Pancreas (tissue), 10 donors: ENCODE measurements at regions not wholly inside any gene's neighbourhood (a gene's known extent, or its start where the extent isn't known, plus 50 kb on each side); places are given as distances from the start of the nearest gene placed in this dataset.

Source experiments
- ATAC-seq, 4 donors: fragments of 200-7000 bp; cut with Tn5 transposase; one replicate each; pipeline versions ENCODE4 v1.8.0 to v1.9.1; 2020; ENCODE audit warnings: mild to moderate bottlenecking in 4 of 4, moderate library complexity in 4 of 4
- DNase-seq, 6 donors: peaks; one replicate each; pipeline ENCODE4 v3.0.0-alpha.2; 2020
- FAIRE-seq: peaks from 2 replicates; lab custom pipeline; 2012; peaks lifted over from hg19 to GRCh38; lab: Jason Lieb, UNC
- H3K27ac ChIP-seq, 4 donors: fragments of 200-600 bp; sonication (generic); 1 replicate in 3 of 4; 2 replicates in 1 of 4; pipeline versions ENCODE4 v1.5.0 to v1.8.0; 2020
- H3K27me3 ChIP-seq, 4 donors: fragments of 200-600 bp; one replicate each; pipeline ENCODE4 v1.8.0; 2021
- H3K36me3 ChIP-seq, 3 donors: fragments of 200-600 bp; sonication (generic) in 1 of 3; one replicate each; pipeline versions ENCODE4 v1.5.0 to v1.8.0; 2020 to 2021
- H3K4me1 ChIP-seq, 3 donors: fragments of 200-600 bp; one replicate each; pipeline ENCODE4 v1.8.0; 2021
- H3K4me3 ChIP-seq, 4 donors: fragments of 200-600 bp; sonication (generic) in 2 of 4; one replicate each; pipeline versions ENCODE4 v1.5.0 to v1.8.0; 2020 to 2021
- H3K9me3 ChIP-seq, 4 donors: fragments of 200-600 bp; one replicate each; pipeline ENCODE4 v1.8.0; 2021
- CTCF ChIP-seq, 4 donors: fragments of 200-600 bp; sonication (generic) in 3 of 4; IDR thresholded peaks; one replicate each; pipeline versions ENCODE4 v1.5.0 to v1.8.0; 2021; ENCODE audit warnings: antibody characterized with exemption in 4 of 4
- WGBS, 2 donors: extraction: QIAGEN DNeasy Blood & Tissue Kit; methylation state at CpG; one replicate each; pipeline ENCODE4 v1.1.7; 2013; 5-methylcytosine and 5-hydroxymethylcytosine counted together
- intact Hi-C, 3 donors: fragments of 100-400 bp; cut with DNase I; formaldehyde crosslinking; loops; one replicate each; pipeline versions ENCODE4 v1.11.1 to v1.14.2; 2022
- donor health status: healthy with polysubstance abuse.
- donor health status: DM: no; HTN: no; CAD: no; lungs with moderate emphysema.
- donor health status: DM: no; HTN: no; CAD: no.
- donor health status: control.
- donor health status: control.
- donor health status: Bipolar disorder and iron deficiency.
- donor health status: DM: yes; HTN: yes; CAD: no.
- donor health status: DM: no; HTN: no; CAD: no.
- donor health status: DM: no; HTN: no; CAD: no.
- donor health status: DM: yes; HTN: yes; CAD: no.

DNA sequence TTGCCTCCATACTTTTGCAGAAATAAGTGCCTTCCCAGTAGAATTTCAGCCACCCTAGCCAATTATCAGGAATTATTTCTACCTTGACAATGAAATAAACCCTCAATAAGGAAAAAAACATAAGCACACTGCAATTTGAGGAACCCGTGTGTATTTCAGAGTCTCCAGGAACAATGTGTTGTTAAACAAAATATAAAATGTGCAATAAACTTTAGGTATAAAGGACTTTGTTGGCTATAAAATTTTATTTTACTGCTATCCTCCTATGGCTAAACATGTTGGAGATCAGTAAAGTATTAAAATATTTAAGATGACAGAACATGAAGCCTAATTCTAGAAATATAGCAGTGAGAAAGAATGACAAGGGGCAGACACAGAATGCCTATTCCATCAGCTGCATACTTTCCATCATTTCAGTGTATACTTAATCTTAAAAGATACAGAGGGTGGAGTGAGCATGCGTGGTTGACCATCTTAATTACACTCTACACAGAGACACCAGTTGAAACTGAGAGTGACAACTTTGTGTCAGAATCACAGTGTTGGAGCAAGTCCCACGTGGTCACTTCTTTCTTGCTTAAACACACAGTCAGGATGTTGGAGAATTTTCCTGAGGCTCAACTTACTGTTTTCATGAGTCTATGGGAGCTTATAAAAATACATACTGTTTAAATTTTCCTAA lies 79.0 kb upstream of the SUCLG2 start:
- no peak overlapping the region for H3K27ac ChIP-seq
- no peak for DNase-seq

DNA sequence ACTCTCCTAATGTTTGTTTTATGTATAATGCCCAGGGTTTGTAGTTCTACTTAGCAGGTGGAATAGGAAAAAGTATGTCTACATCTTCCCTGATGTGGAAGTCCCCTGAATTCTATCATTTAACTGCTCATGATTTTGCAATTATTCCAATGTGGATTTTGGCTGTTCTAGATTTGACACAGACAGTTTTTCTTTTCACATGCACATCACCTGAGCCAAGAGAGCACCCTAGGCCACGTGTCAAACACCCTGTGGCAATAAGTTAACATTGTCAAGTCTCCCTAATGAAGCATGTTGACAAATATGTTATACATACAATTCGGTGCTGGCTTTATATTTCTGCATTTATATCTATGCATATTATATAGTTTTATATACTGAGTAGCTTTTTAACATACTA lies 70.0 kb upstream of the SUCLG2 start:
- H3K9me3 ChIP-seq, result no peaks in the 10 kb centered on the region
- TF ChIP-seq CTCF (IDR thresholded peaks at IDR 0.05), result no peak
- DNase-seq (no peak), ATAC-seq (no peak), FAIRE-seq (no peak)
- WGBS, 2 donors, result 83 to 91% methylated on average over 2 of the region's 2 CpGs
- intact Hi-C loops, result no loop called here
- no peak overlapping the region for H3K4me3 ChIP-seq
- H3K27me3 ChIP-seq, result no peaks in the 10 kb centered on the region
- H3K4me1 ChIP-seq, result no peaks in the 10 kb centered on the region
- H3K27ac ChIP-seq, result no peak overlapping the region
- H3K36me3 ChIP-seq, result no peaks in the 10 kb centered on the region

More for the DNA sequence above, 79.0 kb upstream of the SUCLG2 start:
- FAIRE-seq (no peak), ATAC-seq (no peak)
- intact Hi-C loops, result no loop called here
- no peak overlapping the region for H3K4me3 ChIP-seq
- H3K36me3 ChIP-seq, result no peaks in the 10 kb centered on the region
- 76 to 91% methylated on average over 3 of the region's 3 CpGs for WGBS, 2 donors
- no peak for TF ChIP-seq CTCF (IDR thresholded peaks at IDR 0.05)
- no peaks in the 10 kb centered on the region for H3K9me3 ChIP-seq
- H3K27me3 ChIP-seq, result no peaks in the 10 kb centered on the region
- no peaks in the 10 kb centered on the region for H3K4me1 ChIP-seq

DNA sequence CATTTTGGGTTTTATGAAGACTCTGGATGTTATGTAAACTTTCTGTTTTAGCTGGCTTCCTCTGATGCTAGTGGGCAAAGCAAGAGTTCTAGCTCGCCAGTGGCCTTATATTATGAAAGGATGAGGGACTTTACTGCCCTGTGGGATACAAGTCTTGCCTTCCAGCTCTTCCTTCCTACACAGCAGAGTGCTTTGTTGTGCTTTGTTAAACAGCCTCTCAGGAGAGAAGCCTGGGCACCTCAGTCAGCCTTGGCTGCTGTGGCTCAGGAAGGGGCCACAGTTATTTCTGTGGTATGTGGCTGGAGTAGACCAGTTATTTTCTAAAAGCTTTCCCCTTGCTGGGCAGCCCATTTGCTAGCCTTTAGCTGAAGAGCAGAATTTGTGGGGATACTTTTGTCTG lies 69.5 kb upstream of the SUCLG2 start:
- TF ChIP-seq CTCF (IDR thresholded peaks at IDR 0.05), result no peak
- no peak for FAIRE-seq
- Histone ChIP-seq H3K36me3 (no peaks in the 10 kb centered on the region), H3K4me1 (no peaks in the 10 kb centered on the region), H3K27ac (no peak overlapping the region), H3K27me3 (no peaks in the 10 kb centered on the region), H3K4me3 (no peak overlapping the region), H3K9me3 (no peaks in the 10 kb centered on the region)
- 94 to 100% methylated on average over 1 of the region's 1 CpG for WGBS, 2 donors
- DNase-seq, result no peak
- no peak for ATAC-seq
- intact Hi-C loops, result no loop called here

DNA sequence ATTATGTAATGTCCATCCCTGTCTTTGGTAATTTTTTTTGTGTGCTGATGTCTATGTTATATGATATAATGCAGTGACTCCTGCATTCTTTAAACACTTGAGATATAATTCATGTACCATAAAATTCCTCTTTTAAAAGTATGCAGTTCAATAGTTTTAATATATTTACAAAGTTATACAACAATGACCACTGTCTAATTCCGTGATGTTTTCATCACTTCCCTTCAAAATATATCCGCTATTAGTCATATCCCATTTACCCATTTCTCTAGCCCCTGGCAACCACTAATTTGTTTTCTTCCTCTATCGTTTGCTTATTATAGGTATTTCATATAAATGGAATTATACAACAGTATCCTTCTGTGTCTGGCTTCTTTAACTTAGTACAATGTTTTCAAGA lies 64.9 kb upstream of the SUCLG2 start:
- intact Hi-C loops, result no loop called here
- Histone ChIP-seq H3K9me3 (no peaks in the 10 kb centered on the region), H3K4me3 (no peak overlapping the region), H3K27ac (no peak overlapping the region), H3K27me3 (no peaks in the 10 kb centered on the region), H3K4me1 (no peaks in the 10 kb centered on the region), H3K36me3 (no peaks in the 10 kb centered on the region)
- DNase-seq, result no peak
- FAIRE-seq, result no peak
- ATAC-seq, result no peak
- TF ChIP-seq CTCF (IDR thresholded peaks at IDR 0.05), result no peak
- WGBS, 2 donors, result 90 to 97% methylated on average over 3 of the region's 3 CpGs

- intact Hi-C loops, result no loop called here
Measured at GRCh38 chr3:67715971-67716370, 61.6 kb upstream of the SUCLG2 start.

More at GRCh38 chr3:67715971-67716370, 61.6 kb upstream of the SUCLG2 start:
- ATAC-seq, result no peak
- no peaks in the 10 kb centered on the region for H3K9me3 ChIP-seq
- H3K4me3 ChIP-seq, result no peak overlapping the region
- WGBS, 2 donors, result 91 to 93% methylated on average over 5 of the region's 5 CpGs
- H3K27ac ChIP-seq, result no peak overlapping the region
- H3K27me3 ChIP-seq, result no peaks in the 10 kb centered on the region
- H3K4me1 ChIP-seq, result no peaks in the 10 kb centered on the region
- no peaks in the 10 kb centered on the region for H3K36me3 ChIP-seq
- FAIRE-seq, result no peak
- no peak for DNase-seq
- no peak for TF ChIP-seq CTCF (IDR thresholded peaks at IDR 0.05)
